HG03139 (cell line): ENCODE measurements at regions not wholly inside any gene's neighbourhood (a gene's known extent, or its start where the extent isn't known, plus 50 kb on each side); places are given as distances from the start of the nearest gene placed in this dataset.
"Not testable (repeated sequence)": the region's sequence is repeated elsewhere in the genome, so short reads cannot be mapped to it uniquely, and the experiment has no call there.

Experiments
- ATAC-seq: cut with Tn5 transposase; IDR thresholded peaks from one replicate; pipeline ENCODE4 v1.9.1; 2021; ENCODE audit not compliant: unreplicated experiment

DNA sequence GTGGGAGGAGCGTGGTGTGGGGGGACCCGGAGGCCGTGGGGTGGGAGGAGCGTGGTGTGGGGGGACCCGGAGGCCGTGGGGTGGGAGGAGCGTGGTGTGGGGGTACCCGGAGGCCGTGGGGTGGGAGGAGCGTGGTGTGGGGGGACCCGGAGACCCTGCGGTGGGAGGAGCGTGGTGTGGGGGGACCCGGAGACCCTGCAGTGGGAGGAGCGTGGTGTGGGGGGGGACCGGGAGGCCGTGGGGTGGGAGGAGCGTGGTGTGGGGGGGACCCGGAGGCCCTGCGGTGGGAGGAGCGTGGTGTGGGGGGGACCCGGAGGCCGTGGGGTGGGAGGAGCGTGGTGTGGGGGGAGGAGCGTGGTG, 203.5 kb downstream of the DLL1 start:
- not testable (repeated sequence) for ATAC-seq

- ATAC-seq, result no peak
Observed at GRCh38 chr6:170086639-170087420, 204.0 kb downstream of the DLL1 start.

DNA sequence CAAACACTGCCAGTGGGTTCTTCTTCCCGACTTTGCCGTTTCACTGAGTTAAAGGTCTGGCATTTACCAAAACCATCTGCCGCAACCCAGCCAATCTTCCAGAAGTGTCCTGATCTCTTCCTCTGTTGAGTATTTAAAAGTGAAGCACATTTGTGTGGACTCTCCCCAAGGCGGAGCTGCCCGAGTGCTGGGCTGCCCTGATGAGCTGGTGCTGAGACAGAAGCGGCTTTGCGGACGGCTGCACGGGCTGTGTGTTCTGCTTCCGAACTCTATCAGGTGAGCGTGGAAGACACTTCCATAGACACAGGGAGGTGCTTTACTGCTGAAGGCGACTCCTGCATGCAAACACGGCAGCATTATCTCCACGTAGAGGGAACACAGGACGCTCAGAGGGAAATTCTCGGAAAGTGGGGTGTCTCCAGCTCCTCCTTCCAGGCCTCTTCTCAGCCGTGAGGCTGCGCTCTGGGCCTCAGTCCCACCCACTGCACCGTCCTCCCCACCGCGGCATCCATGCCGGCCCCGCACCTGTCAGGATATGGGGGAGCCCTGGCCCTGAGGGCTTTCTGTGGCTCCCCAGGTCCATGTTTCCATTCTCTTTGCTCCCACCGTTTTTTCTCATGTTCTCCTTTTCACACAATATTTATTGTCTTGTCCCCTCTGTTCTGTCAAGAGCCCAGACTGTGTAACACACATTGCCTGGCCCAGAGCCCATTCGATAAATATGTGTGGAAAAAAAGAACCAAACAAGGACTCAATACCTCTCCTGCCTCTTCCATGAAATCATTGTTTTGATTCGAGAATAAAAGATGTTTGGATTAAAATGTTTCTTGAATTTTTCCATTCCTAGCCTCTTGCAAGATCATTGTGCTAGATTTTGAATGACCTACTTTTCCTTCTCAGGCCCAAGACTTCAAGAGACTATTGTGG, 205.1 kb downstream of the DLL1 start:
- ATAC-seq, result no peak

- ATAC-seq, result no peak
Observed at GRCh38 chr6:170084166-170084730, 206.6 kb downstream of the DLL1 start.

DNA sequence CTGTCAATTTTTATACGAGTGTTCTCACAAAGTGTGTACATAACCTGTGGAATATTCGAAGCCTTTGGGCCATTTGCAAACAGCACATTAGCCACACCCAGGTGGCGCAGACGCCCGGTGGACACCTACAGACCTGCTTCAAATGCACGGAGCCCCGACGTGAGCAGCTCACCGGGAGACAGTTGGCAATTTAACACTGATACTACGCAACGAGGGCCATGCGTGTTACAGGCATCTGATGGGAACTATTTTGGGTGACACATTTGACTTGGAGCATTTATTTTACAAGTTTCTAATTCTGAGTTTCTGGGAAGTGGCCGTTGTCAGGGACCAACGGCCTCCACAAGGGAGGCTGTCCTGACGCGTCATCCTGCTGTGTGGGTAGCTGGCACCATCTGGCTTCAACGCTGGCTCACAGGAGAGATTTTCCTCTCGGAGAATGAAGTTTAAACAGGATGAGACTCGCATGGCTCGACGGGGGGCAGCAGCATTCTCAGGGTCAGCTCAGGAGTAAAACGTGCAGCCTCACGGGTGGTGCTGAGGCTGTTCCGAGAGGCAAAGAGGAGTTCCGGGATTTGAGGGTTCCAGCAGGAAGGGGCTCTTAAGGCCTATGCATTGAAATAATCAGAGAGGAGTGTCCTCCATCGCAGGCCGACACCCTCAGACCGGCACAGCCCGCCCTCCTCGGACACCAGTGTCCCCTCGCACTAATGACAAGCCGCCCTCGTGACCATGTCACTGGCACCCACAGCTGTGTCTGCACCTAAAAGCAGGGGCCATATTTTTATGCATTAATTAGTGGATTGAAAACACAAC, 207.4 kb downstream of the DLL1 start:
- ATAC-seq, result no peak

- no peak for ATAC-seq
Observed at GRCh38 chr6:170082531-170083187, 208.2 kb downstream of the DLL1 start.

DNA sequence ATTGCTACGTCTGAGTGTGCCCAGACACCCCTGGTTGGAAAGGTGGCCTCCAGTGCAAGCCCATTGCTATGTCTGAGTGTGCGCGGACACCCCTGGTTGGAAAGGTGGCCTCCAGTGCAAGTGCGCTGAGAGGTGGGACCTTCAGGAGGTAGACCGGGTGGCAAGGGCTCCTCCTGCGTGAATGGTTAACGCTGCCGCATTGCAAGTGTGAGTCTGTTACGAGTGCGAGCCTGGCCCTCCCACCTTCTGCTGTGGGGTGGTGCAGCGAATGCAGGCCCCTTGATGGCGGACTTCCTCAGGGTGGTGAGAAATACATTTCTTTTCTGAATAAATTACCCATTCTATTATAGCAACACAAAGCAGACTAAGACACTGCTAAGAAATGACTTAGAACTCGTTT, 208.8 kb downstream of the DLL1 start:
- ATAC-seq, result no peak

DNA sequence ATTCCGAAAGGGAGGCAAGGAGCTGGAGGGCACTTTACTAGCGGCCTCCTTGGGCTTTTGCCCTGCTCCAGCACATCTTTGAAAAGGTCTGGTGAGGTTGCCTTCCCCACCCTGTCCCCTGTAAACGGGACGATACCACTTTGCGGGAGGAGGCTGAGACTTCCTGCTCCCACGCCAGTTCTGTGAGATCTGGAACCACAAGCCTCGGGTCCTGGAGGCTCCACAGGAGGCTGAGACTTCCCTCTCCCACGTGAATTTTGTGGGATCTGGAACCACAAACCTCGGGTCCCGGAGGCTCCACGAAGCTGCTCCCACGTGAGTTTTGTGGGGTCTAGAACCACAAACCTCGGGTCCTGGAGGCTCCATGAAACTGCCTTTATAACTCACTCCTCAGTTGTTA, 209.3 kb downstream of the DLL1 start:
- ATAC-seq, result no peak

DNA sequence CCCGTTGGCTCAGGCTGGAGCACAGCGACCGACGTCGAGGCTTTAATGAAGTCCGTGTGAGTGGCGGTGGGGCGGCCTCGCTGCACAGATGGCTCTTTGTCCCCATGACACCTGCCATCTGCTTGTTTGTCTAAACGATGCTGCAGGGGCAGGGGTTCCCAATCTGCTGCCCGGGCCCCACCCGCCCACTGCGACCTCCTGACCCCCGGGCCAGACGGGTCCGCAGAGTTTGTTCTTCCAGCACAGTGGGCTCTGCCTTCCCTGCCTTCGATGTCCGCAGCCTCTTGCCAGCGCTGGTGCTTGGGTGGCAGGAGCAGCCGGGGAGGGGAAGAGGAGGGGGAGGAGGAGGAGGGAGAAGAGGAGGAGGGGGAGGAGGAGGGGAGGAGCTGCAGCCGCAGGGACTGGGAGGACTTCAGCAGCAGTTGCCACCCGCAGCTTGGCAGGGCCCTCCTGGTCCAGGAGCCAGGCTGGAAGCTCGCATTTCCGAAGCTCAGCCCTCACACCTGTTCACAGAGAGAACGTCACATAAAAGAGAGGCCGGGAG, 210.0 kb downstream of the DLL1 start:
- no peak for ATAC-seq

- no peak for ATAC-seq
Observed at GRCh38 chr6:170080169-170080827, 210.6 kb downstream of the DLL1 start.

GRCh38 chr6:170076466-170077165, 214.3 kb downstream of the DLL1 start:
- no peak for ATAC-seq

DNA sequence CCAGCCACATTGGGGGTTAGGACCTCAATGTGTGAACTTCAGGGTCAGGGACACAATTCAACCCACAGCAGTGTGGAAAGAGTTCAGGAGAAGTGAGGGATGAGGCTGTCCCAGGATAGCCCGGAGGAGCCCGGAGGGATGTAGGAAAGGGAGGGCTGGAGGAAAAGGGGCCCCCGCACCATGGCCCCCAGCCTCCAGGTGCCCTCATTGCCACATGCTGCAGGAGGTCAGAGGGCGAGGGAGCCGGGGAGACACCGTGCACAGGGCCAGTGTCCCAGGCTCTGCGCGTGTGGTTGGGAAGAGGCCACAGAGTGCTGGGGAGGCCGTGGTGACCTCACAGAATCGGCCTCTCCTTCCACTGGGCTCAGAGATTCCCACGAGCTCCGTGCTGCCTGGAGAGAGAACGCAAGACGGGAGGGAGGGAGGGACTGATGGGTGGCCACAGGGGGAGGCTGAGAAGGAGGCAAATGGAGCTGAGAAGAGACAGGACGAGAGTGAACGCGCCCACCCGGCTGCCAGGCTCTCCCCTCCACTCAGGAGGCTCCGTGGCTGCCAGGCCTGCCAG, 215.1 kb downstream of the DLL1 start:
- no peak for ATAC-seq

- ATAC-seq, result no peak
Observed at GRCh38 chr6:170074907-170075306, 216.0 kb downstream of the DLL1 start.

DNA sequence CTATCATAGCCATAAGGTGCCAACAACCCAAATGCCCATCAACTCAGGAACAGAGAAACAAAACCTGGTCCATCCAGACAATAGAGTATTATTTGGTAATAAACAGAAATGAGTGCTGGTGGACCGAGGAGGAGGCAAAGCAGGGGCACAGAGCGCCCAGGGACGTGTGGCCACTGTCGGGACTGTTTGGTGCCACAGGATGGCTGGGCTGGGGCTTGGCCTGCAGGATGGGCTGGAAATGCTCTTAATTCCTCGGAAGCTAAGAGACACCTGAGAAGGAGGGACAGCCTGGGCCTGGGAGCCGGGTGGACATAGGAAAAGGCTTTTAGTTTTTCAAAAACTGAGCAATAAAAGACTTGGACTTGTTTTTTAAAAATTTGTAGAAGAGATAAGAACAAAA, 216.4 kb downstream of the DLL1 start:
- no peak for ATAC-seq

GRCh38 chr6:170073846-170074245, 217.0 kb downstream of the DLL1 start:
- ATAC-seq, result no peak

DNA sequence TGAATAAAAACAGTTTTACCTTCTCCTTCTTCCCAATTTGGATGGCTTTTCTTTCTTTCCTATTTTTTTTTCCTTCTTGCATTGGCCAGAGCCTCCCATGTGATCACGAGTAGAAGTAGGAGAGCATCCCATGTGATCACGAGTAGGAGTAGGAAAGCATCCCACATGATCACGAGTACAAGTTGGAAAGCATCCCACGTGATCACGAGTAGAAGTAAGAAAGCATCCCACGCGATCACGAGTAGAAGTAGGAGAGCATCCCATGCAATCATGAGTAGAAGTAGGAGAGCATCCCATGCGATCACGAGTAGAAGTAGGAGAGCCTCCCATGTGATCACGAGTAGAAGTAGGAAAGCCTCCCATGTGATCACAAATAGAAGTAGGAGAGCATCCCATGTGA, 218.6 kb downstream of the DLL1 start:
- no peak for ATAC-seq

- ATAC-seq, result no peak
Observed at GRCh38 chr6:170069611-170070010, 221.3 kb downstream of the DLL1 start.

GRCh38 chr6:170068496-170068895, 222.4 kb downstream of the DLL1 start:
- no peak for ATAC-seq

DNA sequence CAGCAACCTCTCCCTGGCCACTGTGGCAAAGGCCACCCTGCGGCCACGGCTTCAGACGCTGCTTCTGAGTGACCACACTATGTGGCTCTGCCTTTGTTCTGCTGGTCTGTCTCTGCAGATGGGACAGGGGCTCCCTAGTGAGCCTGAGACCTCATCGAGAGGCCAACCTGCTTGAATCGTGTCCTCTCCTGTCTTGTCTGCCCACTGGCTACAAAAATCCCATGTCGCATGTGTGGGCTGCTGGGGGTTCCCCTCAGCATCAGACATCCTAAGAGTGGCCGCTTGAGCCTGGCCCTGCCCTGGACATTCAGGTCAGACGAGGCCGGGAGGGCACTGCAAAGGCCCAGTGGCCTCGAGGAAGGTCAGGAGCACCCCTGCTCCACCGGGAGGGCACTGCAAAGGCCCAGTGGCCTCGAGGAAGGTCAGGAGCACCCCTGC, 222.9 kb downstream of the DLL1 start:
- no peak for ATAC-seq
